ENCODE measurements at regions not wholly inside any gene's neighbourhood (a gene's known extent, or its start where the extent isn't known, plus 50 kb on each side); places are given as distances from the start of the nearest gene placed in this dataset.

GRCh38 chr14:87073880-87074570 lies 919.0 kb downstream of the GALC start:
- Mint-ChIP-seq H3K4me1 (ENCODE audit: unreplicated experiment) (peaks cover 7% of the 10 kb centered on the region), H3K27me3 (ENCODE audit: unreplicated experiment) (no peaks in the 10 kb centered on the region), H3K27ac (ENCODE audit: unreplicated experiment) (no peak overlapping the region), H3K4me3 (ENCODE audit: unreplicated experiment) (no peak overlapping the region), H3K9me3 (ENCODE audit: unreplicated experiment) (no peaks in the 10 kb centered on the region), H3K36me3 (ENCODE audit: unreplicated experiment) (no peaks in the 10 kb centered on the region)
- no peak for TF ChIP-seq CTCF (IDR thresholded peaks at IDR 0.05)
- no peak for DNase-seq (ENCODE audit: extremely low spot score, unreplicated experiment)

- no peak overlapping the region for H3K27ac Mint-ChIP-seq (ENCODE audit: unreplicated experiment)
- H3K27me3 Mint-ChIP-seq (ENCODE audit: unreplicated experiment), result no peaks in the 10 kb centered on the region
- TF ChIP-seq CTCF (IDR thresholded peaks at IDR 0.05), result no peak
- H3K36me3 Mint-ChIP-seq (ENCODE audit: unreplicated experiment), result no peaks in the 10 kb centered on the region
- H3K9me3 Mint-ChIP-seq (ENCODE audit: unreplicated experiment), result no peaks in the 10 kb centered on the region
- H3K4me1 Mint-ChIP-seq (ENCODE audit: unreplicated experiment), result no peaks in the 10 kb centered on the region
- no peak for DNase-seq (ENCODE audit: extremely low spot score, unreplicated experiment)
- H3K4me3 Mint-ChIP-seq (ENCODE audit: unreplicated experiment), result no peak overlapping the region
Measured at GRCh38 chr14:87067591-87067990, 925.4 kb downstream of the GALC start.

- H3K27ac Mint-ChIP-seq (ENCODE audit: unreplicated experiment), result no peak overlapping the region
- TF ChIP-seq CTCF (IDR thresholded peaks at IDR 0.05), result no peak
- H3K4me3 Mint-ChIP-seq (ENCODE audit: unreplicated experiment), result no peak overlapping the region
- no peaks in the 10 kb centered on the region for H3K36me3 Mint-ChIP-seq (ENCODE audit: unreplicated experiment)
- H3K4me1 Mint-ChIP-seq (ENCODE audit: unreplicated experiment), result no peaks in the 10 kb centered on the region
- no peak for DNase-seq (ENCODE audit: extremely low spot score, unreplicated experiment)
- no peaks in the 10 kb centered on the region for H3K27me3 Mint-ChIP-seq (ENCODE audit: unreplicated experiment)
- no peaks in the 10 kb centered on the region for H3K9me3 Mint-ChIP-seq (ENCODE audit: unreplicated experiment)
Measured at GRCh38 chr14:87067061-87067460, 925.9 kb downstream of the GALC start.

GRCh38 chr14:87066221-87066817 lies 926.7 kb downstream of the GALC start:
- no peaks in the 10 kb centered on the region for H3K4me1 Mint-ChIP-seq (ENCODE audit: unreplicated experiment)
- H3K9me3 Mint-ChIP-seq (ENCODE audit: unreplicated experiment), result no peaks in the 10 kb centered on the region
- peak; percentile 63 for TF ChIP-seq CTCF (IDR thresholded peaks at IDR 0.05)
- no peak overlapping the region for H3K27ac Mint-ChIP-seq (ENCODE audit: unreplicated experiment)
- no peaks in the 10 kb centered on the region for H3K27me3 Mint-ChIP-seq (ENCODE audit: unreplicated experiment)
- H3K36me3 Mint-ChIP-seq (ENCODE audit: unreplicated experiment), result no peaks in the 10 kb centered on the region
- no peak for DNase-seq (ENCODE audit: extremely low spot score, unreplicated experiment)
- H3K4me3 Mint-ChIP-seq (ENCODE audit: unreplicated experiment), result no peak overlapping the region

- Mint-ChIP-seq H3K9me3 (ENCODE audit: unreplicated experiment) (no peaks in the 10 kb centered on the region), H3K36me3 (ENCODE audit: unreplicated experiment) (no peaks in the 10 kb centered on the region), H3K4me3 (ENCODE audit: unreplicated experiment) (no peak overlapping the region), H3K27ac (ENCODE audit: unreplicated experiment) (no peak overlapping the region), H3K27me3 (ENCODE audit: unreplicated experiment) (no peaks in the 10 kb centered on the region), H3K4me1 (ENCODE audit: unreplicated experiment) (no peaks in the 10 kb centered on the region)
- TF ChIP-seq CTCF (IDR thresholded peaks at IDR 0.05), result no peak
- DNase-seq (ENCODE audit: extremely low spot score, unreplicated experiment), result no peak
Measured at GRCh38 chr14:87065366-87065765, 927.6 kb downstream of the GALC start.

Measured in osteocyte (in vitro differentiated cells).